ENCODE measurements at regions not wholly inside any gene's neighbourhood (a gene's known extent, or its start where the extent isn't known, plus 50 kb on each side); places are given as distances from the start of the nearest gene placed in this dataset.
A peak's percentile ranks its signal among the peaks of the same experiment; 100 is the strongest.

- DNase-seq (ENCODE audit: extremely low read depth in 1 of 11, low read depth in 9 of 11, low spot score in 4 of 11), result no peak
Measured at GRCh38 chr10:108862676-108863350, 1060.5 kb downstream of the XPNPEP1 start.

- no peak for DNase-seq (ENCODE audit: extremely low read depth in 1 of 11, low read depth in 9 of 11, low spot score in 4 of 11)
Measured at GRCh38 chr10:108861181-108861754, 1062.0 kb downstream of the XPNPEP1 start.

GRCh38 chr10:108852211-108852610, 1071.1 kb downstream of the XPNPEP1 start:
- no peak for DNase-seq (ENCODE audit: extremely low read depth in 1 of 11, low read depth in 9 of 11, low spot score in 4 of 11)

- no peak for DNase-seq (ENCODE audit: extremely low read depth in 1 of 11, low read depth in 9 of 11, low spot score in 4 of 11)
Measured at GRCh38 chr10:108850138-108850854, 1073.0 kb downstream of the XPNPEP1 start.

- DNase-seq (ENCODE audit: extremely low read depth in 1 of 11, low read depth in 9 of 11, low spot score in 4 of 11), result no peak
Measured at GRCh38 chr10:108849688-108850087, 1073.6 kb downstream of the XPNPEP1 start.

GRCh38 chr10:108849186-108849585, 1074.1 kb downstream of the XPNPEP1 start:
- DNase-seq (ENCODE audit: extremely low read depth in 1 of 11, low read depth in 9 of 11, low spot score in 4 of 11), result no peak

GRCh38 chr10:108848046-108848445, 1075.3 kb downstream of the XPNPEP1 start:
- no peak for DNase-seq (ENCODE audit: extremely low read depth in 1 of 11, low read depth in 9 of 11, low spot score in 4 of 11)

- no peak for DNase-seq (ENCODE audit: extremely low read depth in 1 of 11, low read depth in 9 of 11, low spot score in 4 of 11)
Measured at GRCh38 chr10:108840944-108841343, 1082.4 kb downstream of the XPNPEP1 start.

GRCh38 chr10:108836362-108836761, 1086.9 kb downstream of the XPNPEP1 start:
- DNase-seq (ENCODE audit: extremely low read depth in 1 of 11, low read depth in 9 of 11, low spot score in 4 of 11), result no peak

- peak in 6 of 11 donors; percentile 9 to 30 (median 16) for DNase-seq (ENCODE audit: extremely low read depth in 1 of 11, low read depth in 9 of 11, low spot score in 4 of 11)
Measured at GRCh38 chr10:108822026-108822425, 1101.3 kb downstream of the XPNPEP1 start.

GRCh38 chr10:108819302-108819701, 1104.0 kb downstream of the XPNPEP1 start:
- DNase-seq (ENCODE audit: extremely low read depth in 1 of 11, low read depth in 9 of 11, low spot score in 4 of 11), result no peak

GRCh38 chr10:108817584-108817983, 1105.7 kb downstream of the XPNPEP1 start:
- no peak for DNase-seq (ENCODE audit: extremely low read depth in 1 of 11, low read depth in 9 of 11, low spot score in 4 of 11)

GRCh38 chr10:108817135-108817534, 1106.2 kb downstream of the XPNPEP1 start:
- DNase-seq (ENCODE audit: extremely low read depth in 1 of 11, low read depth in 9 of 11, low spot score in 4 of 11), result no peak

- no peak for DNase-seq (ENCODE audit: extremely low read depth in 1 of 11, low read depth in 9 of 11, low spot score in 4 of 11)
Measured at GRCh38 chr10:108812906-108813305, 1110.4 kb downstream of the XPNPEP1 start.

GRCh38 chr10:108812296-108812695, 1111.0 kb downstream of the XPNPEP1 start:
- no peak for DNase-seq (ENCODE audit: extremely low read depth in 1 of 11, low read depth in 9 of 11, low spot score in 4 of 11)

GRCh38 chr10:108808228-108808627, 1115.1 kb downstream of the XPNPEP1 start:
- DNase-seq (ENCODE audit: extremely low read depth in 1 of 11, low read depth in 9 of 11, low spot score in 4 of 11), result no peak

GRCh38 chr10:108801775-108802517, 1121.4 kb downstream of the XPNPEP1 start:
- DNase-seq (ENCODE audit: extremely low read depth in 1 of 11, low read depth in 9 of 11, low spot score in 4 of 11), result no peak

- DNase-seq (ENCODE audit: extremely low read depth in 1 of 11, low read depth in 9 of 11, low spot score in 4 of 11), result no peak
Measured at GRCh38 chr10:108801220-108801619, 1122.1 kb downstream of the XPNPEP1 start.

GRCh38 chr10:108797573-108797972, 1125.7 kb downstream of the XPNPEP1 start:
- no peak for DNase-seq (ENCODE audit: extremely low read depth in 1 of 11, low read depth in 9 of 11, low spot score in 4 of 11)
